ENCODE measurements at regions not wholly inside any gene's neighbourhood (a gene's known extent, or its start where the extent isn't known, plus 50 kb on each side); places are given as distances from the start of the nearest gene placed in this dataset.

- WGBS, result 90% methylated on average over 1 of the region's 2 CpGs
Measured at GRCh38 chr4:188887905-188888304, 748.7 kb downstream of the TRIML1 start.

GRCh38 chr4:188892837-188893236 is 753.6 kb downstream of the TRIML1 start:
- WGBS, result 100% methylated on average over 2 of the region's 2 CpGs
- H3K9ac ChIP-seq (ENCODE audit: low read depth, low read length), result no peak overlapping the region
- no peak overlapping the region for H3K4me3 ChIP-seq (ENCODE audit: low read length)
- H3K4me1 ChIP-seq (ENCODE audit: insufficient read depth, low read length), result no peaks in the 10 kb centered on the region
- H3K9me3 ChIP-seq (ENCODE audit: insufficient read depth, low read depth, low read length), result no peaks in the 10 kb centered on the region
- H3K27ac ChIP-seq (ENCODE audit: low read depth, low read length), result no peak overlapping the region
- no peaks in the 10 kb centered on the region for H3K36me3 ChIP-seq (ENCODE audit: insufficient read depth, low read length)
- H3K27me3 ChIP-seq (ENCODE audit: insufficient read depth, low read length), result no peaks in the 10 kb centered on the region

More at GRCh38 chr4:188887905-188888304, 748.7 kb downstream of the TRIML1 start:
- Histone ChIP-seq H3K4me3 (ENCODE audit: low read length) (no peak overlapping the region), H3K27ac (ENCODE audit: low read depth, low read length) (no peak overlapping the region), H3K27me3 (ENCODE audit: insufficient read depth, low read length) (no peaks in the 10 kb centered on the region), H3K9me3 (ENCODE audit: insufficient read depth, low read depth, low read length) (no peaks in the 10 kb centered on the region), H3K36me3 (ENCODE audit: insufficient read depth, low read length) (no peaks in the 10 kb centered on the region), H3K9ac (ENCODE audit: low read depth, low read length) (no peak overlapping the region), H3K4me1 (ENCODE audit: insufficient read depth, low read length) (no peaks in the 10 kb centered on the region)

GRCh38 chr4:188903986-188904385 is 764.7 kb downstream of the TRIML1 start:
- no peaks in the 10 kb centered on the region for H3K4me1 ChIP-seq (ENCODE audit: insufficient read depth, low read length)
- no peak overlapping the region for H3K9ac ChIP-seq (ENCODE audit: low read depth, low read length)
- no peak overlapping the region for H3K27ac ChIP-seq (ENCODE audit: low read depth, low read length)
- no peaks in the 10 kb centered on the region for H3K36me3 ChIP-seq (ENCODE audit: insufficient read depth, low read length)
- 92% methylated on average over 2 of the region's 2 CpGs for WGBS
- H3K9me3 ChIP-seq (ENCODE audit: insufficient read depth, low read depth, low read length), result 0 out of 2 replicates have a peak, but pooled peaks cover 3% of the 10 kb centered on the region
- no peak overlapping the region for H3K4me3 ChIP-seq (ENCODE audit: low read length)
- H3K27me3 ChIP-seq (ENCODE audit: insufficient read depth, low read length), result no peaks in the 10 kb centered on the region

- no peaks in the 10 kb centered on the region for H3K27me3 ChIP-seq (ENCODE audit: insufficient read depth, low read length)
- no peak overlapping the region for H3K4me3 ChIP-seq (ENCODE audit: low read length)
- H3K9me3 ChIP-seq (ENCODE audit: insufficient read depth, low read depth, low read length), result 0 out of 2 replicates have a peak, but pooled peaks cover 3% of the 10 kb centered on the region
- no peak overlapping the region for H3K9ac ChIP-seq (ENCODE audit: low read depth, low read length)
- no peaks in the 10 kb centered on the region for H3K36me3 ChIP-seq (ENCODE audit: insufficient read depth, low read length)
- WGBS, result 95% methylated on average over 12 of the region's 12 CpGs
- H3K27ac ChIP-seq (ENCODE audit: low read depth, low read length), result no peak overlapping the region
- H3K4me1 ChIP-seq (ENCODE audit: insufficient read depth, low read length), result no peaks in the 10 kb centered on the region
Measured at GRCh38 chr4:188904617-188905016, 765.4 kb downstream of the TRIML1 start.

- no peak overlapping the region for H3K9ac ChIP-seq (ENCODE audit: low read depth, low read length)
- no peak overlapping the region for H3K4me3 ChIP-seq (ENCODE audit: low read length)
- no peaks in the 10 kb centered on the region for H3K27me3 ChIP-seq (ENCODE audit: insufficient read depth, low read length)
- no peak overlapping the region for H3K27ac ChIP-seq (ENCODE audit: low read depth, low read length)
- WGBS, result 87% methylated on average over 18 of the region's 18 CpGs
- H3K9me3 ChIP-seq (ENCODE audit: insufficient read depth, low read depth, low read length), result 0 out of 2 replicates have a peak, but pooled peaks cover 3% of the 10 kb centered on the region
- H3K4me1 ChIP-seq (ENCODE audit: insufficient read depth, low read length), result no peaks in the 10 kb centered on the region
- H3K36me3 ChIP-seq (ENCODE audit: insufficient read depth, low read length), result no peaks in the 10 kb centered on the region
Measured at GRCh38 chr4:188905248-188905647, 766.0 kb downstream of the TRIML1 start.

- Histone ChIP-seq H3K9me3 (ENCODE audit: insufficient read depth, low read depth, low read length) (0 out of 2 replicates have a peak, but pooled peaks cover 7% of the 10 kb centered on the region), H3K27me3 (ENCODE audit: insufficient read depth, low read length) (no peaks in the 10 kb centered on the region), H3K4me3 (ENCODE audit: low read length) (no peak overlapping the region), H3K27ac (ENCODE audit: low read depth, low read length) (no peak overlapping the region), H3K36me3 (ENCODE audit: insufficient read depth, low read length) (no peaks in the 10 kb centered on the region), H3K9ac (ENCODE audit: low read depth, low read length) (no peak overlapping the region), H3K4me1 (ENCODE audit: insufficient read depth, low read length) (no peaks in the 10 kb centered on the region)
- WGBS, result 98% methylated on average over 5 of the region's 5 CpGs
Measured at GRCh38 chr4:188911199-188911598, 772.0 kb downstream of the TRIML1 start.

GRCh38 chr4:188911707-188912106 is 772.5 kb downstream of the TRIML1 start:
- Histone ChIP-seq H3K9me3 (ENCODE audit: insufficient read depth, low read depth, low read length) (0 out of 2 replicates have a peak, but pooled peaks cover 7% of the 10 kb centered on the region), H3K27me3 (ENCODE audit: insufficient read depth, low read length) (no peaks in the 10 kb centered on the region), H3K36me3 (ENCODE audit: insufficient read depth, low read length) (no peaks in the 10 kb centered on the region), H3K27ac (ENCODE audit: low read depth, low read length) (no peak overlapping the region), H3K4me1 (ENCODE audit: insufficient read depth, low read length) (no peaks in the 10 kb centered on the region), H3K9ac (ENCODE audit: low read depth, low read length) (no peak overlapping the region), H3K4me3 (ENCODE audit: low read length) (no peak overlapping the region)
- 100% methylated on average over 5 of the region's 5 CpGs for WGBS

GRCh38 chr4:188915175-188915574 is 775.9 kb downstream of the TRIML1 start:
- Histone ChIP-seq H3K4me1 (ENCODE audit: insufficient read depth, low read length) (no peaks in the 10 kb centered on the region), H3K27ac (ENCODE audit: low read depth, low read length) (no peak overlapping the region), H3K9ac (ENCODE audit: low read depth, low read length) (no peak overlapping the region), H3K36me3 (ENCODE audit: insufficient read depth, low read length) (no peaks in the 10 kb centered on the region), H3K4me3 (ENCODE audit: low read length) (no peak overlapping the region), H3K27me3 (ENCODE audit: insufficient read depth, low read length) (no peaks in the 10 kb centered on the region), H3K9me3 (ENCODE audit: insufficient read depth, low read depth, low read length) (peaks cover 18% of the 10 kb centered on the region)
- 86% methylated on average over 5 of the region's 5 CpGs for WGBS

GRCh38 chr4:188918787-188919186 is 779.5 kb downstream of the TRIML1 start:
- H3K27me3 ChIP-seq (ENCODE audit: insufficient read depth, low read length), result no peaks in the 10 kb centered on the region

GRCh38 chr4:188930822-188931221 is 791.6 kb downstream of the TRIML1 start:
- Histone ChIP-seq H3K4me3 (ENCODE audit: low read length) (no peak overlapping the region), H3K9ac (ENCODE audit: low read depth, low read length) (no peak overlapping the region), H3K4me1 (ENCODE audit: insufficient read depth, low read length) (0 out of 2 replicates have a peak, but pooled peaks cover 3% of the 10 kb centered on the region), H3K9me3 (ENCODE audit: insufficient read depth, low read depth, low read length) (peaks cover 54% of the 10 kb centered on the region), H3K36me3 (ENCODE audit: insufficient read depth, low read length) (no peaks in the 10 kb centered on the region), H3K27ac (ENCODE audit: low read depth, low read length) (no peak overlapping the region), H3K27me3 (ENCODE audit: insufficient read depth, low read length) (no peaks in the 10 kb centered on the region)
- WGBS, result 94% methylated on average over 2 of the region's 2 CpGs

More at GRCh38 chr4:188918787-188919186, 779.5 kb downstream of the TRIML1 start:
- no peaks in the 10 kb centered on the region for H3K4me1 ChIP-seq (ENCODE audit: insufficient read depth, low read length)
- peaks cover 40% of the 10 kb centered on the region for H3K9me3 ChIP-seq (ENCODE audit: insufficient read depth, low read depth, low read length)
- H3K9ac ChIP-seq (ENCODE audit: low read depth, low read length), result no peak overlapping the region
- no peak overlapping the region for H3K4me3 ChIP-seq (ENCODE audit: low read length)
- WGBS, result 100% methylated on average over 2 of the region's 2 CpGs
- no peaks in the 10 kb centered on the region for H3K36me3 ChIP-seq (ENCODE audit: insufficient read depth, low read length)
- no peak overlapping the region for H3K27ac ChIP-seq (ENCODE audit: low read depth, low read length)

GRCh38 chr4:188934320-188934962 is 795.2 kb downstream of the TRIML1 start:
- Histone ChIP-seq H3K9ac (ENCODE audit: low read depth, low read length) (no peak overlapping the region), H3K9me3 (ENCODE audit: insufficient read depth, low read depth, low read length) (peaks cover 46% of the 10 kb centered on the region), H3K4me3 (ENCODE audit: low read length) (no peak overlapping the region), H3K36me3 (ENCODE audit: insufficient read depth, low read length) (no peaks in the 10 kb centered on the region), H3K27me3 (ENCODE audit: insufficient read depth, low read length) (no peaks in the 10 kb centered on the region), H3K27ac (ENCODE audit: low read depth, low read length) (no peak overlapping the region), H3K4me1 (ENCODE audit: insufficient read depth, low read length) (0 out of 2 replicates have a peak, but pooled peaks cover 3% of the 10 kb centered on the region)
- 91% methylated on average over 5 of the region's 5 CpGs for WGBS

Measured in HUES64 (cell line).